ENCODE measurements at regions not wholly inside any gene's neighbourhood (a gene's known extent, or its start where the extent isn't known, plus 50 kb on each side); places are given as distances from the start of the nearest gene placed in this dataset.

GRCh38 chr2:199118673-199119112 is 339.0 kb downstream of the SATB2 start:
- 21 to 50% (median 38%) methylated on average over 3 of the region's 3 CpGs for WGBS, 5 donors
- intact Hi-C loops (cut with DNase I; ENCODE audit: low total_unique reads): no loop called here

GRCh38 chr2:199115169-199115568 is 342.6 kb downstream of the SATB2 start:
- Histone ChIP-seq H3K9me3 (no peaks in the 10 kb centered on the region), H3K36me3 (no peaks in the 10 kb centered on the region), H3K4me3 (no peak overlapping the region), H3K27me3 (no peaks in the 10 kb centered on the region), H3K4me1 (no peaks in the 10 kb centered on the region), H3K27ac (no peak overlapping the region)
- TF ChIP-seq POLR2AphosphoS5 (IDR thresholded peaks at IDR 0.05): no peak
- TF ChIP-seq CTCF (IDR thresholded peaks at IDR 0.05): no peak
- no peak for TF ChIP-seq POLR2A (IDR thresholded peaks at IDR 0.05)
- TF ChIP-seq EP300 (IDR thresholded peaks at IDR 0.05): no peak
- intact Hi-C loops (cut with DNase I; ENCODE audit: low total_unique reads): no loop called here
- WGBS, 5 donors: 80 to 95% (median 84%) methylated on average over 2 of the region's 2 CpGs
- DNase-seq: no peak

More at GRCh38 chr2:199118673-199119112, 339.0 kb downstream of the SATB2 start:
- TF ChIP-seq POLR2A (IDR thresholded peaks at IDR 0.05) (no peak), POLR2AphosphoS5 (IDR thresholded peaks at IDR 0.05) (no peak), CTCF (IDR thresholded peaks at IDR 0.05) (no peak), EP300 (IDR thresholded peaks at IDR 0.05) (no peak)
- no peaks in the 10 kb centered on the region for H3K4me1 ChIP-seq
- no peak overlapping the region for H3K27ac ChIP-seq
- no peak overlapping the region for H3K4me3 ChIP-seq
- no peaks in the 10 kb centered on the region for H3K36me3 ChIP-seq
- DNase-seq: no peak
- no peaks in the 10 kb centered on the region for H3K27me3 ChIP-seq
- no peaks in the 10 kb centered on the region for H3K9me3 ChIP-seq

DNA sequence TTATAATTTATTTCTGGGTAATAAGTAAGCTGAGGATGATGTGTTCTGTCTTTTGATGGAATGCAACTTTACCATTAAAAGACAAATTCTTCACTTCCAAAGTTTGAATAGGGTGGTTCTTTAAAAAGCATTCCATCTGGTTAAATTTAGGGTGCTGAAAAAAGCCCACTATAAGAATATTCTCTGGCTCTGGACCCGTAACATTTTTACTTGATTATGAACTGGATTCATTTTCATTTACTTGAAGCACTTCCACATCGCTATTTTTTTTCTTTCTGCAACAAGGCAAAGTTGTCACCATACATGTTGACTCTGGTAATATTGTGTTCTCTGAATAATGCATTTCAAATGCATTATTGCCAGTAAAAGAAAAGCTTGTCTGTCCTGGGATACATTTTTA is 344.6 kb downstream of the SATB2 start:
- Histone ChIP-seq H3K9me3 (no peaks in the 10 kb centered on the region), H3K4me1 (no peaks in the 10 kb centered on the region), H3K27ac (no peak overlapping the region), H3K27me3 (no peaks in the 10 kb centered on the region), H3K36me3 (no peaks in the 10 kb centered on the region), H3K4me3 (no peak overlapping the region)
- no peak for DNase-seq
- intact Hi-C loops (cut with DNase I; ENCODE audit: low total_unique reads): no loop called here
- TF ChIP-seq EP300 (IDR thresholded peaks at IDR 0.05): no peak
- no peak for TF ChIP-seq CTCF (IDR thresholded peaks at IDR 0.05)
- TF ChIP-seq POLR2A (IDR thresholded peaks at IDR 0.05): no peak
- no peak for TF ChIP-seq POLR2AphosphoS5 (IDR thresholded peaks at IDR 0.05)
- WGBS, 5 donors: 85 to 93% (median 86%) methylated on average over 2 of the region's 2 CpGs

GRCh38 chr2:199111458-199111857 is 346.3 kb downstream of the SATB2 start:
- TF ChIP-seq POLR2AphosphoS5 (IDR thresholded peaks at IDR 0.05) (no peak), CTCF (IDR thresholded peaks at IDR 0.05) (no peak), EP300 (IDR thresholded peaks at IDR 0.05) (no peak), POLR2A (IDR thresholded peaks at IDR 0.05) (no peak)
- Histone ChIP-seq H3K27ac (no peak overlapping the region), H3K36me3 (no peaks in the 10 kb centered on the region), H3K4me3 (no peak overlapping the region), H3K27me3 (no peaks in the 10 kb centered on the region), H3K9me3 (no peaks in the 10 kb centered on the region), H3K4me1 (no peaks in the 10 kb centered on the region)
- DNase-seq: no peak
- intact Hi-C loops (cut with DNase I; ENCODE audit: low total_unique reads): no loop called here
- 57 to 66% (median 58%) methylated on average over 2 of the region's 2 CpGs for WGBS, 5 donors

Measured in stomach (tissue), 8 donors.